ENCODE measurements at regions not wholly inside any gene's neighbourhood (a gene's known extent, or its start where the extent isn't known, plus 50 kb on each side); places are given as distances from the start of the nearest gene placed in this dataset.

DNA sequence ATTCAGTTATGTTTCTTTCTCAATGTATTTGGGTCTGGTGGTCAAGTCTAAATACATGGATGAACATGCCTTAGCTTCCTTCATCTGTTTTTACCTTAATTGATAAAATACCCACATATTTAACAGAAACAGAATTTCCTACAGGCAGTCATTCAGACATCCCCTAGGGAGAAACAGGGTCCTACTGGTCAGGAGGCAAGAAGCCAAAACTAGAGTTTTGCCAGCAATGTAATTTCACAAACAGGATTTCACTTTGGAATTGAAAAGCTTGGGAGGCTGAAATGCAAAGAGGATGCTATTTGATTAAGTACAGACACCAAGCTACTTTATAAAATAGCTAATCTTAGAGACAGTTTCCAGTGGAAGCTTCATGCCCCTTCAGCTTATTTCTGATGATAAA, 224.2 kb downstream of the SIPA1L2 start:
- TF ChIP-seq, protein P1, sequence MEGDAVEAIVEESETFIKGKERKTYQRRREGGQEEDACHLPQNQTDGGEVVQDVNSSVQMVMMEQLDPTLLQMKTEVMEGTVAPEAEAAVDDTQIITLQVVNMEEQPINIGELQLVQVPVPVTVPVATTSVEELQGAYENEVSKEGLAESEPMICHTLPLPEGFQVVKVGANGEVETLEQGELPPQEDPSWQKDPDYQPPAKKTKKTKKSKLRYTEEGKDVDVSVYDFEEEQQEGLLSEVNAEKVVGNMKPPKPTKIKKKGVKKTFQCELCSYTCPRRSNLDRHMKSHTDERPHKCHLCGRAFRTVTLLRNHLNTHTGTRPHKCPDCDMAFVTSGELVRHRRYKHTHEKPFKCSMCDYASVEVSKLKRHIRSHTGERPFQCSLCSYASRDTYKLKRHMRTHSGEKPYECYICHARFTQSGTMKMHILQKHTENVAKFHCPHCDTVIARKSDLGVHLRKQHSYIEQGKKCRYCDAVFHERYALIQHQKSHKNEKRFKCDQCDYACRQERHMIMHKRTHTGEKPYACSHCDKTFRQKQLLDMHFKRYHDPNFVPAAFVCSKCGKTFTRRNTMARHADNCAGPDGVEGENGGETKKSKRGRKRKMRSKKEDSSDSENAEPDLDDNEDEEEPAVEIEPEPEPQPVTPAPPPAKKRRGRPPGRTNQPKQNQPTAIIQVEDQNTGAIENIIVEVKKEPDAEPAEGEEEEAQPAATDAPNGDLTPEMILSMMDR (IDR thresholded peaks at IDR 0.05; ENCODE audit: poor library complexity, severe bottlenecking), result no peak
- H3K4me2 ChIP-seq (ENCODE audit: low read length), result no peak overlapping the region
- H3K27me3 ChIP-seq (ENCODE audit: insufficient read depth, low read depth, low read length), result no peaks in the 10 kb centered on the region

DNA sequence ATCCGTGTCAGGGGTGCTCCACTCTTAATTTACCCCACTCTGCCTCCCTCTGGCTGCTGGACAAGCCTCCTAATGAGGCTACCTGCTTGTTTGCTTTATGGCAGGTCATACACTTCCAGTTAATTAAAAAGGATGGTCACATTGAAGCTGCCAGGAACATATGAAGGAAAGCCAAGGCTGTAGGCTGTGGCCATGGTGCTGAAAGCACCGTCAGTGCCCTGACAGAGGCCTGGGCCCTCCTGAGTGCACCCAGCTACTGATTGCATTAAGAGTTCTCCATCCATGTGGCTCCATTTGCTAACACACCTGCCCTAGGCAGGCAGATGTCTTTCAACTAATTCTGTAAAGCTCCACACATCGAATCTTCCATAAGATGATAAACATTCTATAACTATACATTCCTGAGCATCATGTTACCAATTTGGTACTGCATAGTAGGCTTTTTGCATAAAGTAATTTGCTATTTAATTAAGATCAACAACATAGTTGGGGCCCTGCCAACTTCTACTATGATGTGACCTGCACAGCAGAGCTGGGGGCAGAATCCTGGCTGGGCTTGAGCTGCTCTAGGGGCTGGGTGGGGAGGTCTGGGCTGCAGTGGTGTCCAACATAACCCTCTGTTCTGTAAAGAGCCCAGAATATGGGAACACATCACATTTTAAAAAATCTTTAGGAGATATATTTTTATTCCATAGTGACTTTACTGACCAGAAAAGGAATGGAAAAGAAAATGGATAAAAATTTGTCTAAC, 224.8 kb downstream of the SIPA1L2 start:
- Histone ChIP-seq H3K36me3 (ENCODE audit: insufficient read depth, low read length) (no peaks in the 10 kb centered on the region), H3K4me2 (ENCODE audit: low read length) (no peak overlapping the region), H3K27ac (ENCODE audit: low read length) (no peak overlapping the region), H3K9me2 (ENCODE audit: insufficient read depth, low read length) (no peaks in the 10 kb centered on the region), H3F3A (ENCODE audit: insufficient read depth, low read length, poor library complexity, severe bottlenecking) (no peaks in the 10 kb centered on the region), H3K9ac (ENCODE audit: low read length) (no peak overlapping the region), H4K20me1 (ENCODE audit: insufficient read depth) (no peaks in the 10 kb centered on the region), H2AFZ (ENCODE audit: low read depth, low read length) (no peak overlapping the region), H3K4me3 (ENCODE audit: low read length) (no peak overlapping the region), H3K9me3 (ENCODE audit: low read length) (no peaks in the 10 kb centered on the region), H3K27me3 (ENCODE audit: insufficient read depth, low read depth, low read length) (no peaks in the 10 kb centered on the region), H3K79me2 (replicated peaks; ENCODE audit: insufficient read depth, low read length) (no peaks in the 10 kb centered on the region)
- TF ChIP-seq TAF1 (IDR thresholded peaks at IDR 0.05; ENCODE audit: low read depth) (no peak), RAD21 (conservative IDR thresholded peaks at IDR 0.05) (no peak), POLR2AphosphoS5 (IDR thresholded peaks at IDR 0.05) (no peak), SMC3 (conservative IDR thresholded peaks at IDR 0.05; ENCODE audit: poor library complexity) (no peak), EP300 (conservative IDR thresholded peaks at IDR 0.05; ENCODE audit: poor library complexity, severe bottlenecking) (no peak), MXI1 (conservative IDR thresholded peaks at IDR 0.05; ENCODE audit: poor library complexity, severe bottlenecking) (no peak), EZH2 (IDR thresholded peaks at IDR 0.05; ENCODE audit: borderline replicate concordance, insufficient read depth, low read length, poor library complexity, severe bottlenecking) (no peak)
- TF ChIP-seq, protein P2, sequence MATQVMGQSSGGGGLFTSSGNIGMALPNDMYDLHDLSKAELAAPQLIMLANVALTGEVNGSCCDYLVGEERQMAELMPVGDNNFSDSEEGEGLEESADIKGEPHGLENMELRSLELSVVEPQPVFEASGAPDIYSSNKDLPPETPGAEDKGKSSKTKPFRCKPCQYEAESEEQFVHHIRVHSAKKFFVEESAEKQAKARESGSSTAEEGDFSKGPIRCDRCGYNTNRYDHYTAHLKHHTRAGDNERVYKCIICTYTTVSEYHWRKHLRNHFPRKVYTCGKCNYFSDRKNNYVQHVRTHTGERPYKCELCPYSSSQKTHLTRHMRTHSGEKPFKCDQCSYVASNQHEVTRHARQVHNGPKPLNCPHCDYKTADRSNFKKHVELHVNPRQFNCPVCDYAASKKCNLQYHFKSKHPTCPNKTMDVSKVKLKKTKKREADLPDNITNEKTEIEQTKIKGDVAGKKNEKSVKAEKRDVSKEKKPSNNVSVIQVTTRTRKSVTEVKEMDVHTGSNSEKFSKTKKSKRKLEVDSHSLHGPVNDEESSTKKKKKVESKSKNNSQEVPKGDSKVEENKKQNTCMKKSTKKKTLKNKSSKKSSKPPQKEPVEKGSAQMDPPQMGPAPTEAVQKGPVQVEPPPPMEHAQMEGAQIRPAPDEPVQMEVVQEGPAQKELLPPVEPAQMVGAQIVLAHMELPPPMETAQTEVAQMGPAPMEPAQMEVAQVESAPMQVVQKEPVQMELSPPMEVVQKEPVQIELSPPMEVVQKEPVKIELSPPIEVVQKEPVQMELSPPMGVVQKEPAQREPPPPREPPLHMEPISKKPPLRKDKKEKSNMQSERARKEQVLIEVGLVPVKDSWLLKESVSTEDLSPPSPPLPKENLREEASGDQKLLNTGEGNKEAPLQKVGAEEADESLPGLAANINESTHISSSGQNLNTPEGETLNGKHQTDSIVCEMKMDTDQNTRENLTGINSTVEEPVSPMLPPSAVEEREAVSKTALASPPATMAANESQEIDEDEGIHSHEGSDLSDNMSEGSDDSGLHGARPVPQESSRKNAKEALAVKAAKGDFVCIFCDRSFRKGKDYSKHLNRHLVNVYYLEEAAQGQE (IDR thresholded peaks at IDR 0.05; ENCODE audit: borderline replicate concordance), result no peak
- TF ChIP-seq, protein P1 (IDR thresholded peaks at IDR 0.05; ENCODE audit: poor library complexity, severe bottlenecking), result no peak

More for the DNA sequence above, 224.2 kb downstream of the SIPA1L2 start:
- no peak overlapping the region for H3K27ac ChIP-seq (ENCODE audit: low read length)
- no peaks in the 10 kb centered on the region for H3K9me3 ChIP-seq (ENCODE audit: low read length)
- H3K9me2 ChIP-seq (ENCODE audit: insufficient read depth, low read length), result no peaks in the 10 kb centered on the region
- H2AFZ ChIP-seq (ENCODE audit: low read depth, low read length), result no peak overlapping the region
- no peaks in the 10 kb centered on the region for H3F3A ChIP-seq (ENCODE audit: insufficient read depth, low read length, poor library complexity, severe bottlenecking)
- no peaks in the 10 kb centered on the region for H4K20me1 ChIP-seq (ENCODE audit: insufficient read depth)
- no peak overlapping the region for H3K9ac ChIP-seq (ENCODE audit: low read length)
- H3K79me2 ChIP-seq (replicated peaks; ENCODE audit: insufficient read depth, low read length), result no peaks in the 10 kb centered on the region
- H3K4me3 ChIP-seq (ENCODE audit: low read length), result no peak overlapping the region
- no peaks in the 10 kb centered on the region for H3K36me3 ChIP-seq (ENCODE audit: insufficient read depth, low read length)
